B cell (primary cell): ENCODE measurements at regions not wholly inside any gene's neighbourhood (a gene's known extent, or its start where the extent isn't known, plus 50 kb on each side); places are given as distances from the start of the nearest gene placed in this dataset.

Experiments used
- ATAC-seq: fragments of 200-7000 bp; cut with Tn5 transposase; one replicate; pipeline ENCODE4 v1.10.0; 2021; ENCODE audit warnings: low read depth, mild to moderate bottlenecking, moderate number of reproducible peaks, moderate library complexity
- CTCF ChIA-PET: fragments of 350-600 bp; sonication (Branson Sonifier 250); formaldehyde crosslinking; loops from one replicate; lab custom pipeline; 2021; ENCODE audit warnings: antibody characterized with exemption, inconsistent platforms; lab: Charles Lee
- POLR2A ChIA-PET: fragments of 350-600 bp; sonication (Branson Sonifier 250); formaldehyde crosslinking; loops from one replicate; lab custom pipeline; 2021; ENCODE audit warnings: antibody characterized with exemption; lab: Charles Lee
- DNase-seq: peaks from one replicate; pipeline ENCODE4 v3.0.0; 2013
- H2AFZ ChIP-seq: 2 replicates; pipeline ENCODE4 v1.6.1; 2012; ENCODE audit warnings: mild to moderate bottlenecking, low read depth, low read length; ENCODE audit not compliant: insufficient read depth, poor library complexity, severe bottlenecking
- H3K27ac ChIP-seq, 2 donors: 1 replicate in 1 of 2; 2 replicates in 1 of 2; pipeline ENCODE4 v1.5.1; 2012 to 2013; ENCODE audit warnings: low read length in 2 of 2, mild to moderate bottlenecking in 2 of 2, moderate library complexity in 1 of 2
- H3K27me3 ChIP-seq, 4 experiments: fragments of 200-600 bp in 1 of 4; sonication (generic) in 1 of 4; replicated peaks in 1 of 4; 1 replicate in 2 of 4; 2 replicates in 2 of 4; pipeline versions ENCODE4 v1.6.1 to v1.7.0; 2013 to 2016; ENCODE audit warnings: low read length in 3 of 4, mild to moderate bottlenecking in 2 of 4, mixed read lengths in 1 of 4, moderate library complexity in 1 of 4; ENCODE audit not compliant: insufficient read depth in 4 of 4, control insufficient read depth in 3 of 4; ENCODE audit errors: control extremely low read depth in 1 of 4
- H3K36me3 ChIP-seq, 2 experiments: replicated peaks in 1 of 2; 1 replicate in 1 of 2; 2 replicates in 1 of 2; pipeline versions ENCODE4 v1.6.1 to v1.7.1; 2013; ENCODE audit warnings: low read length in 1 of 2; ENCODE audit not compliant: insufficient read depth in 2 of 2, control insufficient read depth in 1 of 2; ENCODE audit errors: control extremely low read depth in 1 of 2, extremely low read depth in 1 of 2
- H3K4me1 ChIP-seq, 2 donors: fragments of 200-600 bp in 1 of 2; sonication (generic) in 1 of 2; 1 replicate in 1 of 2; 2 replicates in 1 of 2; pipeline versions ENCODE4 v1.5.1 to v1.6.1; 2013 to 2017; ENCODE audit warnings: low read length in 2 of 2; ENCODE audit not compliant: control insufficient read depth in 2 of 2, insufficient read depth in 2 of 2
- H3K4me2 ChIP-seq: replicated peaks from 2 replicates; pipeline ENCODE3; 2012; ENCODE audit warnings: mild to moderate bottlenecking, low read depth, low read length; ENCODE audit not compliant: poor library complexity, severe bottlenecking
- H3K4me3 ChIP-seq, 5 experiments: fragments of 200-600 bp in 1 of 5; sonication (generic) in 1 of 5; 1 replicate in 3 of 5; 2 replicates in 2 of 5; pipeline versions ENCODE4 v1.5.1 to v1.7.0; 2011 to 2016; ENCODE audit warnings: low read length in 4 of 5, mild to moderate bottlenecking in 4 of 5, low read depth in 2 of 5, control low read depth in 1 of 5, moderate library complexity in 1 of 5; ENCODE audit not compliant: insufficient read depth in 1 of 5; ENCODE audit errors: control extremely low read depth in 1 of 5, extremely low read depth in 1 of 5
- H3K79me2 ChIP-seq: fragments of 200-600 bp; sonication (generic); one replicate; pipeline ENCODE4 v1.6.0; 2016; ENCODE audit warnings: low read length; ENCODE audit not compliant: control insufficient read depth, insufficient read depth
- H3K9ac ChIP-seq: fragments of 200-600 bp; sonication (generic); 2 replicates; pipeline ENCODE4 v1.6.1; 2017; ENCODE audit warnings: mild to moderate bottlenecking, low read length, moderate library complexity
- H3K9me3 ChIP-seq, 3 donors: one replicate each; pipeline versions ENCODE4 v1.6.1 to v1.7.1; 2013; ENCODE audit warnings: low read length in 2 of 3; ENCODE audit not compliant: control insufficient read depth in 2 of 3, insufficient read depth in 1 of 3; ENCODE audit errors: control extremely low read depth in 1 of 3
- H4K20me1 ChIP-seq: 2 replicates; pipeline ENCODE4 v1.6.0; 2012; ENCODE audit warnings: mild to moderate bottlenecking, low read length; ENCODE audit not compliant: insufficient read depth, control insufficient read depth, poor library complexity, severe bottlenecking
- H3K27ac Mint-ChIP-seq: one replicate; pipeline ENCODE4 v1.8.0; 2021; ENCODE audit warnings: mixed read lengths
- H3K27me3 Mint-ChIP-seq: one replicate; pipeline ENCODE4 v1.8.0; 2021; ENCODE audit warnings: mixed read lengths
- H3K4me1 Mint-ChIP-seq: one replicate; pipeline ENCODE4 v1.8.0; 2021; ENCODE audit warnings: mixed read lengths
- H3K4me3 Mint-ChIP-seq: one replicate; pipeline ENCODE4 v1.8.0; 2021; ENCODE audit warnings: mixed read lengths
- H3K9me3 Mint-ChIP-seq: one replicate; pipeline ENCODE4 v1.8.0; 2022; ENCODE audit warnings: mixed read lengths; ENCODE audit not compliant: insufficient read depth
- CTCF ChIP-seq: fragments of 200-600 bp; IDR thresholded peaks from one replicate; pipeline ENCODE4 v1.8.0; 2022; ENCODE audit warnings: antibody characterized with exemption, mild to moderate bottlenecking
- EZH2 ChIP-seq: IDR thresholded peaks from 2 replicates; pipeline ENCODE4 v1.6.1; 2012; ENCODE audit warnings: borderline replicate concordance, low read depth, mild to moderate bottlenecking, moderate library complexity, low read length; ENCODE audit not compliant: insufficient read depth, poor library complexity, severe bottlenecking
- WGBS: methylation state at CpG from one replicate; pipeline ENCODE4 v1.1.5; 2013; ENCODE audit warnings: missing lambda C conversion rate; ENCODE audit not compliant: insufficient coverage; 5-methylcytosine and 5-hydroxymethylcytosine counted together
- intact Hi-C: fragments of 100-400 bp; cut with micrococcal nuclease; formaldehyde crosslinking; loops from one replicate; pipeline ENCODE4 v1.10.0; 2022

GRCh38 chr5:75922480-75922879 is 160.7 kb upstream of the SV2C start:
- H3K4me2 ChIP-seq: no peak overlapping the region
- no peaks in the 10 kb centered on the region for H3K79me2 ChIP-seq
- H3K4me1 Mint-ChIP-seq: no peaks in the 10 kb centered on the region
- peaks cover 0 to 6% (median 0%) of the 10 kb centered on the region in 4 experiments for H3K27me3 ChIP-seq
- H3K27me3 Mint-ChIP-seq: peaks cover 19% of the 10 kb centered on the region
- TF ChIP-seq CTCF (no peak), EZH2 (no peak)
- ATAC-seq (no peak), DNase-seq (no peak)
- POLR2A ChIA-PET: no interaction called here
- H3K9me3 Mint-ChIP-seq: no peaks in the 10 kb centered on the region
- H3K4me3 Mint-ChIP-seq: no peak overlapping the region
- H3K4me1 ChIP-seq: no peaks in the 10 kb centered on the region
- no peak overlapping the region for H3K4me3 ChIP-seq
- no peak overlapping the region for H3K9ac ChIP-seq
- no peak overlapping the region for H3K27ac ChIP-seq
- no peak overlapping the region for H2AFZ ChIP-seq
- no peaks in the 10 kb centered on the region for H3K36me3 ChIP-seq
- no peak overlapping the region for H3K27ac Mint-ChIP-seq
- CTCF ChIA-PET: no interaction called here
- intact Hi-C loops: no loop called here
- H4K20me1 ChIP-seq: no peaks in the 10 kb centered on the region
- H3K9me3 ChIP-seq: no peaks in the 10 kb centered on the region

- TF ChIP-seq EZH2 (no peak), CTCF (no peak)
- peaks cover 0 to 6% (median 0%) of the 10 kb centered on the region in 4 experiments for H3K27me3 ChIP-seq
- no peak overlapping the region for H3K27ac ChIP-seq
- H3K9me3 ChIP-seq: no peaks in the 10 kb centered on the region
- H3K79me2 ChIP-seq: no peaks in the 10 kb centered on the region
- ATAC-seq (no peak), DNase-seq (no peak)
- Mint-ChIP-seq H3K4me3 (no peak overlapping the region), H3K27me3 (peaks cover 26% of the 10 kb centered on the region), H3K9me3 (no peaks in the 10 kb centered on the region), H3K27ac (no peak overlapping the region), H3K4me1 (no peaks in the 10 kb centered on the region)
- H3K4me1 ChIP-seq: no peaks in the 10 kb centered on the region
- ChIA-PET CTCF (no interaction called here), POLR2A (no interaction called here)
- 83% methylated on average over 6 of the region's 6 CpGs for WGBS
- no peak overlapping the region for H3K4me3 ChIP-seq
- H3K9ac ChIP-seq: no peak overlapping the region
- H3K36me3 ChIP-seq: no peaks in the 10 kb centered on the region
- no peaks in the 10 kb centered on the region for H4K20me1 ChIP-seq
- intact Hi-C loops: no loop called here
- no peak overlapping the region for H3K4me2 ChIP-seq
- H2AFZ ChIP-seq: no peak overlapping the region
These were observed 162.2 kb upstream of the SV2C start for GRCh38 chr5:75921011-75921410.
